ENCODE measurements at regions not wholly inside any gene's neighbourhood (a gene's known extent, or its start where the extent isn't known, plus 50 kb on each side); places are given as distances from the start of the nearest gene placed in this dataset.

DNA sequence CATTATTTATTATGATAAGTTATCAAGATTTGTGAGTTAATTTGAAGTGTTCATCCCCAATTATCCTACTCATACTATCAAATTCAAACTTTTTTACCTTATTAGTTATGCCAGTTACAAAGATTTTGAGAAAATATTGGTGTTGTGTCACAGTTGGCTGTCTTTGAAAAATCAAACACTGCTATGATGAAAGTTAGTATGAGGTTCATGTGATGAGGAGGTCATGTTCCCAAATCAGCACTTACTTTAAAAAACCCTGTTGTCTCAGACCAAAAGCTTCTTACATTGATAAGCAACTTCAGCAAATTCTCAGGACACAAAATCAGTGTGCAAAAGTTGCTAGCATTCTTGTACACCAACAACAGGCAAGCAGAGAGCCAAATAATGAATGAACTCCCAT, 68.1 kb downstream of the TTC6 start:
- TF ChIP-seq CTCF (IDR thresholded peaks at IDR 0.05) (no peak), POLR2A (IDR thresholded peaks at IDR 0.05) (no peak)
